ENCODE measurements at regions not wholly inside any gene's neighbourhood (a gene's known extent, or its start where the extent isn't known, plus 50 kb on each side); places are given as distances from the start of the nearest gene placed in this dataset.
A peak's percentile ranks its signal among the peaks of the same experiment; 100 is the strongest.
"Not testable (repeated sequence)": the region's sequence is repeated elsewhere in the genome, so short reads cannot be mapped to it uniquely, and the experiment has no call there.

DNA sequence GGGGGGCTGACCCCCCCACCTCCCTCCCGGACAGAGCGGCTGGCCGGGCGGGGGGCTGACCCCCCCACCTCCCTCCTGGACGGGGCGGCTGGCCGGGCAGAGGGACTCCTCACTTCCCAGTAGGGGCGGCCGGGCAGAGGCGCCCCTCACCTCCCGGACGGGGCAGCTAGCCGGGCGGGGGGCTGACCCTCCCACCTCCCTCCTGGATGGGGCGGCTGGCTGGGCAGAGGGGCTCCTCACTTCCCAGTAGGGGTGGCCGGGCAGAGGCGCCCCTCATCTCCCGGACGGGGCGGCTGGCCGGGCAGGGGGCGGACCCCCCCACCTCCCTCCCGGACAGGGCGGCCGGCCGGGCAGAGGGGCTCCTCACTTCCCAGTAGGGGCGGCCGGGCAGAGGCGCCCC lies 234.3 kb upstream of the VCX start:
- not testable (repeated sequence) for H3K4me1 ChIP-seq (ENCODE audit: control insufficient read depth, insufficient read depth, low read length); H3K9me3 ChIP-seq (ENCODE audit: control insufficient read depth, insufficient read depth, low read length); H3K36me3 ChIP-seq (ENCODE audit: control insufficient read depth, insufficient read depth, low read length); DNase-seq (ENCODE audit: low read depth in 4 of 6, low spot score in 6 of 6); H3K4me3 ChIP-seq (ENCODE audit: low read depth, low read length); H3K27ac ChIP-seq (ENCODE audit: low read depth, low read length); H3K27me3 ChIP-seq (ENCODE audit: control insufficient read depth, insufficient read depth, low read length)
- no CpG with 5 or more reads among the region's 29 CpGs for WGBS (ENCODE audit: insufficient coverage)

DNA sequence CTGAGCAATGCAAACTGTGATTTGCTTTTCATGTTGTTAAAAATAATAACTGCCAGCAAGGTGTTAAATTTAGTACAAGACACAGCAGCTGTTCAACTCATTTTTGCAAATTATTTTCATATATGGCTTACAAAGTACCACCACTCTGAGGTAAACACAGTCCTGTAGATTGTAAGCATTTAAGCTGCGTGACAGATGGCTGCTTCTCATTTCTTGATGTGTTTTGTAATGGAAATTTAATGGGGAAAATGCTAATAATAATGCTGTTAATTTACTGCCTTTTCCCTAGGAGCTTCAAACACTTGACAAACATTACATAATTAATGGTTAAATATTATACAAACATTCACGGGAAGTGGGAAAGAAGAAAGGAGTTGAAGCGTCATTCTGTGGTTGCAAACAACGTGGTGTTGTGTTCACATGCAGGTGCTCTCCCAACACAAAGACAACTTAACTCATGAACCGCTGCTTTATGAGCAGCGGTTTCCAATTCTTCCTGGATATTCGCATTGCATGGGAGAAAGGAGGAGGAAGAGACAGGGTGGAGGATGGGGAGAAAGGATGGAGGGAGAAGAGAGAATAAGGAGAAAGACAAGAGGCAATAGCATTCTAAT lies 236.8 kb upstream of the VCX start:
- Histone ChIP-seq H3K4me3 (ENCODE audit: low read depth, low read length) (no peak overlapping the region), H3K27ac (ENCODE audit: low read depth, low read length) (no peak overlapping the region), H3K36me3 (ENCODE audit: control insufficient read depth, insufficient read depth, low read length) (no peaks in the 10 kb centered on the region), H3K4me1 (ENCODE audit: control insufficient read depth, insufficient read depth, low read length) (no peaks in the 10 kb centered on the region), H3K27me3 (ENCODE audit: control insufficient read depth, insufficient read depth, low read length) (no peaks in the 10 kb centered on the region), H3K9me3 (ENCODE audit: control insufficient read depth, insufficient read depth, low read length) (no peaks in the 10 kb centered on the region)
- DNase-seq (ENCODE audit: low read depth in 4 of 6, low spot score in 6 of 6), result peak in 2 of 6 donors; percentile 14 to 49
- no CpG with 5 or more reads among the region's 7 CpGs for WGBS (ENCODE audit: insufficient coverage)

- Histone ChIP-seq H3K4me3 (ENCODE audit: low read depth, low read length) (no peak overlapping the region), H3K4me1 (ENCODE audit: control insufficient read depth, insufficient read depth, low read length) (no peaks in the 10 kb centered on the region), H3K27ac (ENCODE audit: low read depth, low read length) (no peak overlapping the region), H3K36me3 (ENCODE audit: control insufficient read depth, insufficient read depth, low read length) (no peaks in the 10 kb centered on the region), H3K27me3 (ENCODE audit: control insufficient read depth, insufficient read depth, low read length) (no peaks in the 10 kb centered on the region), H3K9me3 (ENCODE audit: control insufficient read depth, insufficient read depth, low read length) (no peaks in the 10 kb centered on the region)
- WGBS (ENCODE audit: insufficient coverage), result 100% methylated on average over 1 of the region's 2 CpGs
- no peak for DNase-seq (ENCODE audit: low read depth in 4 of 6, low spot score in 6 of 6)
Measured at GRCh38 chrX:7603387-7603786, 239.6 kb upstream of the VCX start.

GRCh38 chrX:7596822-7597221 lies 246.1 kb upstream of the VCX start:
- Histone ChIP-seq H3K4me1 (ENCODE audit: control insufficient read depth, insufficient read depth, low read length) (no peaks in the 10 kb centered on the region), H3K9me3 (ENCODE audit: control insufficient read depth, insufficient read depth, low read length) (no peaks in the 10 kb centered on the region), H3K27ac (ENCODE audit: low read depth, low read length) (no peak overlapping the region), H3K4me3 (ENCODE audit: low read depth, low read length) (no peak overlapping the region), H3K36me3 (ENCODE audit: control insufficient read depth, insufficient read depth, low read length) (no peaks in the 10 kb centered on the region), H3K27me3 (ENCODE audit: control insufficient read depth, insufficient read depth, low read length) (no peaks in the 10 kb centered on the region)
- WGBS (ENCODE audit: insufficient coverage), result 100% methylated on average over 1 of the region's 2 CpGs
- no peak for DNase-seq (ENCODE audit: low read depth in 4 of 6, low spot score in 6 of 6)

DNA sequence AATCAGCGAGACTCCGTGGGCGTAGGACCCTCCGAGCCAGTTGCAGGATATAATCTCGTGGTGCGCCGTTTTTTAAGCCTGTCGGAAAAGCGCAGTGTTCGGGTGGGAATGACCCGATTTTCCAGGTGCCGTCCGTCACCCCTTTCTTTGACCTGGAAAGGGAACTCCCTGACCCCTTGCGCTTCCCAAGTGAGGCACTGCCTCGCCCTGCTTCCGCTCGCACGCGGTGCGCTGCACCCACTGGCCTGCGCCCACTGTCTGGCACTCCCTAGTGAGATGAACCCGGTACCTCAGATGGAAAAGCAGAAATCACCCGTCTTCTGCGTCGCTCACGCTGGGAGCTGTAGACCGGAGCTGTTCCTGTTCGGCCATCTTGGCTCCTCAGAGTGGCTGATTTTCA lies 249.6 kb upstream of the VCX start:
- H3K36me3 ChIP-seq (ENCODE audit: control insufficient read depth, insufficient read depth, low read length); DNase-seq (ENCODE audit: low read depth in 4 of 6, low spot score in 6 of 6); H3K4me3 ChIP-seq (ENCODE audit: low read depth, low read length); H3K27me3 ChIP-seq (ENCODE audit: control insufficient read depth, insufficient read depth, low read length); H3K9me3 ChIP-seq (ENCODE audit: control insufficient read depth, insufficient read depth, low read length); H3K4me1 ChIP-seq (ENCODE audit: control insufficient read depth, insufficient read depth, low read length); H3K27ac ChIP-seq (ENCODE audit: low read depth, low read length): not testable (repeated sequence)
- WGBS (ENCODE audit: insufficient coverage), result 94% methylated on average over 19 of the region's 28 CpGs

DNA sequence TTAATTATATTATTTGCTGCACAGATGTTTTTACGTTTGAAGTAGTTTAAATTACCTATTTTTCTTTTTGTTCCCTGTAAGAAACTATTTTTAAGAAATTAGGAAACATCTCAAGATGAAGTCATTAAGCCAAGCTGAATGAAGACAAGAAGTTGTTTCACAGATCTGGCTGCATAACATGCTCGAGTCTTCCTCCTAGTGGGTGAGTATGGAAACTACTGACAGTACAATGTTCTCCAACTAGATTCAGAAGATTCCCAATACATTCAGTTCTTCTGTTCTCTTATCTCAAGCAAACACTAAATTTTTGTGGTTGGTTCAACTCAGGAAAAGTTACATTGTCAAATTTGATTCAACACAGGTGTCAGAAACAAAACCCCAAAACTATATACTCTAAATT lies 256.8 kb upstream of the VCX start:
- no peaks in the 10 kb centered on the region for H3K27me3 ChIP-seq (ENCODE audit: control insufficient read depth, insufficient read depth, low read length)
- H3K4me3 ChIP-seq (ENCODE audit: low read depth, low read length), result no peak overlapping the region
- no peaks in the 10 kb centered on the region for H3K9me3 ChIP-seq (ENCODE audit: control insufficient read depth, insufficient read depth, low read length)
- H3K36me3 ChIP-seq (ENCODE audit: control insufficient read depth, insufficient read depth, low read length), result no peaks in the 10 kb centered on the region
- no peaks in the 10 kb centered on the region for H3K4me1 ChIP-seq (ENCODE audit: control insufficient read depth, insufficient read depth, low read length)
- WGBS (ENCODE audit: insufficient coverage), result no CpG with 5 or more reads among the region's 2 CpGs
- H3K27ac ChIP-seq (ENCODE audit: low read depth, low read length), result no peak overlapping the region
- DNase-seq (ENCODE audit: low read depth in 4 of 6, low spot score in 6 of 6), result peak in 4 of 6 donors; percentile 39 to 78 (median 56)

DNA sequence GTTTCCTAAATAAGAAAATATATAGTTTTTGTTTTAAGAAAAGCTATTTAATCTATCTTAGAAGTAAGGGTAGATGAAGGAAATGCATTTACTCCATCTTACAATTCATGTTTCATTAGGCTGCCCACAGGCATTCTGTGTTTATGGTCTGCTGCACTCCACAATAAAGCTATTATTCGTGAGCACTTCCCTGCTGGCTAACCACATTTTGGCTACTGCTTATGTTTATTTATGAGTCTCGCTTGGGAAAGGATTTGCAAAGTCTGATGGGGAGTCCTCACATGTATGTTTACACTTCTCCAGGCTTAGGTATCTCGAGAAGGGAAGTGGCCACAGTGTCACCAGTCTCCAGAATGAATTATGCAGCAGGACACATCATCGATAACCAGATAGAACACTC lies 260.8 kb upstream of the VCX start:
- no peaks in the 10 kb centered on the region for H3K36me3 ChIP-seq (ENCODE audit: control insufficient read depth, insufficient read depth, low read length)
- H3K27ac ChIP-seq (ENCODE audit: low read depth, low read length), result no peak overlapping the region
- WGBS (ENCODE audit: insufficient coverage), result 0% methylated on average over 1 of the region's 4 CpGs
- no peaks in the 10 kb centered on the region for H3K4me1 ChIP-seq (ENCODE audit: control insufficient read depth, insufficient read depth, low read length)
- H3K4me3 ChIP-seq (ENCODE audit: low read depth, low read length), result no peak overlapping the region
- no peaks in the 10 kb centered on the region for H3K27me3 ChIP-seq (ENCODE audit: control insufficient read depth, insufficient read depth, low read length)
- peak in 2 of 6 donors; percentile 25 to 72 for DNase-seq (ENCODE audit: low read depth in 4 of 6, low spot score in 6 of 6)
- H3K9me3 ChIP-seq (ENCODE audit: control insufficient read depth, insufficient read depth, low read length), result no peaks in the 10 kb centered on the region

GRCh38 chrX:7580127-7580526 lies 262.8 kb upstream of the VCX start:
- no CpG with 5 or more reads among the region's 2 CpGs for WGBS (ENCODE audit: insufficient coverage)

DNA sequence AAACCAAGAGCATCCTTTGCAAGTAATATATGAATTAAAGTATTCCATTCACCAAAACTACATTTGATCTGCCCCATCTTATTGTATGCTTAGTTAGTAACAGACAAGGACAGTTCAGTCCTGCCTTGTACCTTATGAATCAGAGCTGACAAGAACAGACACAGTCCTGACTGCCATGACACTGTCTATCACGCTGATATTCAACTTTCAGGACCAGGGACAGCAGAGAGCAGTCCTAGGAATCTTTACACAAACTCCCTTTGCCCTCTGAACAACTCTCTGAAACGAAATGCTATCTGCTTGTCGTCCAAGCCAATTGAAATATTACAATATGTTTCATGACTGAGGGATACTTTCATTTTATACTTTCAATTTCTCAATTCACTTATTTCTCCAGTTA lies 268.6 kb upstream of the VCX start:
- Histone ChIP-seq H3K27ac (ENCODE audit: low read depth, low read length) (no peak overlapping the region), H3K27me3 (ENCODE audit: control insufficient read depth, insufficient read depth, low read length) (peaks cover 3% of the 10 kb centered on the region), H3K36me3 (ENCODE audit: control insufficient read depth, insufficient read depth, low read length) (no peaks in the 10 kb centered on the region), H3K4me1 (ENCODE audit: control insufficient read depth, insufficient read depth, low read length) (no peaks in the 10 kb centered on the region), H3K9me3 (ENCODE audit: control insufficient read depth, insufficient read depth, low read length) (no peaks in the 10 kb centered on the region), H3K4me3 (ENCODE audit: low read depth, low read length) (no peak overlapping the region)
- peak in 1 of 6 donors; percentile 41 for DNase-seq (ENCODE audit: low read depth in 4 of 6, low spot score in 6 of 6)
- 0% methylated on average over 1 of the region's 3 CpGs for WGBS (ENCODE audit: insufficient coverage)

More at GRCh38 chrX:7580127-7580526, 262.8 kb upstream of the VCX start:
- Histone ChIP-seq H3K9me3 (ENCODE audit: control insufficient read depth, insufficient read depth, low read length) (no peaks in the 10 kb centered on the region), H3K27me3 (ENCODE audit: control insufficient read depth, insufficient read depth, low read length) (no peaks in the 10 kb centered on the region), H3K4me3 (ENCODE audit: low read depth, low read length) (no peak overlapping the region), H3K36me3 (ENCODE audit: control insufficient read depth, insufficient read depth, low read length) (no peaks in the 10 kb centered on the region), H3K27ac (ENCODE audit: low read depth, low read length) (no peak overlapping the region), H3K4me1 (ENCODE audit: control insufficient read depth, insufficient read depth, low read length) (no peaks in the 10 kb centered on the region)
- no peak for DNase-seq (ENCODE audit: low read depth in 4 of 6, low spot score in 6 of 6)

- Histone ChIP-seq H3K4me3 (ENCODE audit: low read depth, low read length) (no peak overlapping the region), H3K27ac (ENCODE audit: low read depth, low read length) (no peak overlapping the region), H3K27me3 (ENCODE audit: control insufficient read depth, insufficient read depth, low read length) (peaks cover 3% of the 10 kb centered on the region), H3K4me1 (ENCODE audit: control insufficient read depth, insufficient read depth, low read length) (no peaks in the 10 kb centered on the region), H3K36me3 (ENCODE audit: control insufficient read depth, insufficient read depth, low read length) (no peaks in the 10 kb centered on the region), H3K9me3 (ENCODE audit: control insufficient read depth, insufficient read depth, low read length) (no peaks in the 10 kb centered on the region)
- DNase-seq (ENCODE audit: low read depth in 4 of 6, low spot score in 6 of 6), result peak in 1 of 6 donors; percentile 51
- WGBS (ENCODE audit: insufficient coverage), result 91% methylated on average over 4 of the region's 9 CpGs
Measured at GRCh38 chrX:7570432-7571029, 272.4 kb upstream of the VCX start.

Data from spinal cord (tissue), 9 donors.